ENCODE measurements at regions not wholly inside any gene's neighbourhood (a gene's known extent, or its start where the extent isn't known, plus 50 kb on each side); places are given as distances from the start of the nearest gene placed in this dataset.
A peak's percentile ranks its signal among the peaks of the same experiment; 100 is the strongest.

DNA sequence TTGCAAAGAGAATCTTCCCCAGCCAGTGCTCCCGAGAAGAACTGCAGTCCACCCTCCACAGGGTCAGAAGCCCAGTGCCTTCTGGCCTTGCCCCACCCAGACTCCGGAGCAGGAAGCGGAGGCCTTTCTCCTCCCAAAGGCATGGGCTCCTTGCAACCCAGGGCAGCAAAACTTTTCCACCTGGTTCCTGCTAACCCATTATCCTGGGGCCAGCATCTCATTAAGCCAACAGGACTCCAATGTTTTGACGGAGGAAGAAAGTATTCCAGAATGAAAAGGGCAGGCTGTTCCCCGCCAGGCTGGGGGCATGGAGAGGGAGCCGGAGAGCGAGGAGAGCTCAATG lies 88.1 kb downstream of the RTL6 start:
- H3K4me3 ChIP-seq: no peak overlapping the region
- no peak for DNase-seq (ENCODE audit: low spot score)
- H3K79me2 ChIP-seq (ENCODE audit: low read depth): no peaks in the 10 kb centered on the region
- no peak overlapping the region for H3K27ac ChIP-seq
- Mint-ChIP-seq H3K9me3 (no peaks in the 10 kb centered on the region), H3K27ac (no peak overlapping the region), H3K36me3 (no peaks in the 10 kb centered on the region), H3K4me1 (peaks cover 37% of the 10 kb centered on the region), H3K4me3 (no peak overlapping the region), H3K27me3 (ENCODE audit: insufficient read depth, low read depth) (peaks cover 11% of the 10 kb centered on the region)
- H3K9ac ChIP-seq: no peak overlapping the region
- no peaks in the 10 kb centered on the region for H3F3A ChIP-seq (ENCODE audit: low read depth)
- no peaks in the 10 kb centered on the region for H3K9me3 ChIP-seq (ENCODE audit: low read depth)
- no peaks in the 10 kb centered on the region for H3K36me3 ChIP-seq
- H3K4me1 ChIP-seq: peaks cover 11% of the 10 kb centered on the region
- no peaks in the 10 kb centered on the region for H4K20me1 ChIP-seq (ENCODE audit: low read depth)
- no peaks in the 10 kb centered on the region for H3K27me3 ChIP-seq
- H2AFZ ChIP-seq (replicated peaks): peak overlapping the region; percentile 42
- no peak overlapping the region for H3K4me2 ChIP-seq
- no peak for TF ChIP-seq EZH2 (IDR thresholded peaks at IDR 0.05)
- TF ChIP-seq EZH2phosphoT487 (IDR thresholded peaks at IDR 0.05): no peak
- TF ChIP-seq, protein P1, sequence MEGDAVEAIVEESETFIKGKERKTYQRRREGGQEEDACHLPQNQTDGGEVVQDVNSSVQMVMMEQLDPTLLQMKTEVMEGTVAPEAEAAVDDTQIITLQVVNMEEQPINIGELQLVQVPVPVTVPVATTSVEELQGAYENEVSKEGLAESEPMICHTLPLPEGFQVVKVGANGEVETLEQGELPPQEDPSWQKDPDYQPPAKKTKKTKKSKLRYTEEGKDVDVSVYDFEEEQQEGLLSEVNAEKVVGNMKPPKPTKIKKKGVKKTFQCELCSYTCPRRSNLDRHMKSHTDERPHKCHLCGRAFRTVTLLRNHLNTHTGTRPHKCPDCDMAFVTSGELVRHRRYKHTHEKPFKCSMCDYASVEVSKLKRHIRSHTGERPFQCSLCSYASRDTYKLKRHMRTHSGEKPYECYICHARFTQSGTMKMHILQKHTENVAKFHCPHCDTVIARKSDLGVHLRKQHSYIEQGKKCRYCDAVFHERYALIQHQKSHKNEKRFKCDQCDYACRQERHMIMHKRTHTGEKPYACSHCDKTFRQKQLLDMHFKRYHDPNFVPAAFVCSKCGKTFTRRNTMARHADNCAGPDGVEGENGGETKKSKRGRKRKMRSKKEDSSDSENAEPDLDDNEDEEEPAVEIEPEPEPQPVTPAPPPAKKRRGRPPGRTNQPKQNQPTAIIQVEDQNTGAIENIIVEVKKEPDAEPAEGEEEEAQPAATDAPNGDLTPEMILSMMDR (IDR thresholded peaks at IDR 0.05): no peak

DNA sequence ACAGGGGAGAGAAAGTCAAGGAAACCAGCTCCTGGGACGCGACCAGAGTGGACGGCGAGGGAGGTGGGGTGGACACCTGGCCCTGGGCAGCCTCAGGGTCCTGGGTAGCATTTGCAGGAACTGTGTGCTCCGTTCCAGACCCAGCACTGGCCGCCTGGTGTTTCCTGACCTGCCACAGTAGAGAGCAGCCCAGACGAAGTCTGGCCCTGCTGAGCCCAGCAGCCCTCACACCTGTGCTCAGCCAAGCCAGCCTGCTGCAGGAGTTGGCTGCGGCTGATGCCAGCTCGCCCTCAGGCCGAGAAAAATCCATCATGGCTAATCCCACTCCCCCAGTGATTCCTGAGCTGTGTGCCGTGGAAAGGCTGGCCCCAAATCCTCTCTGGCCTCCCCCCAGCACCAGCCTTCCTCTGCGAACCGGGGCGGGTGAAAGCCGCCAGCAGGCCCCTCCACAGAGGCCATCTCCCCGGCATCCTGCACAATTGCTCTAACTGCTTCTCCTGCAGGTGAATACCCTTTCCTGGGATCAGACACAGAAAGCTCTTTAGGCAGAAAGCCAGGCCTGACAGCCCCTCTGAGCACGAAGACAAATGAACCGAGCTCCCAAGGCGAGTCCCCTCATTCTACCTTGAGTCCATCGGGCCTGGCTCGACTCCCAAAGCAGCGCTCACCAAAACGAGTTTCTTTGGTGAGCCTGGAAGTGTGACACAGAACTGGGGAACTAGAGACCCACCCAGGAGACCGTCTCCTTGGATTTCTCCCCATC lies 88.6 kb downstream of the RTL6 start:
- Mint-ChIP-seq H3K4me1 (peaks cover 37% of the 10 kb centered on the region), H3K27me3 (ENCODE audit: insufficient read depth, low read depth) (peaks cover 11% of the 10 kb centered on the region), H3K36me3 (no peaks in the 10 kb centered on the region), H3K27ac (peak overlapping the region; percentile 76), H3K9me3 (no peaks in the 10 kb centered on the region), H3K4me3 (no peak overlapping the region)
- Histone ChIP-seq H3K4me1 (peaks cover 11% of the 10 kb centered on the region), H3K9ac (no peak overlapping the region), H3K79me2 (ENCODE audit: low read depth) (no peaks in the 10 kb centered on the region), H4K20me1 (ENCODE audit: low read depth) (no peaks in the 10 kb centered on the region), H3K4me2 (no peak overlapping the region), H3K9me3 (ENCODE audit: low read depth) (no peaks in the 10 kb centered on the region), H3K4me3 (no peak overlapping the region), H3K36me3 (no peaks in the 10 kb centered on the region), H3F3A (ENCODE audit: low read depth) (no peaks in the 10 kb centered on the region), H2AFZ (replicated peaks) (peak overlapping the region; percentile 42), H3K27me3 (no peaks in the 10 kb centered on the region), H3K27ac (no peak overlapping the region)
- no peak for DNase-seq (ENCODE audit: low spot score)
- TF ChIP-seq, protein P1 (IDR thresholded peaks at IDR 0.05): no peak
- TF ChIP-seq EZH2phosphoT487 (IDR thresholded peaks at IDR 0.05) (no peak), EZH2 (IDR thresholded peaks at IDR 0.05) (no peak)

DNA sequence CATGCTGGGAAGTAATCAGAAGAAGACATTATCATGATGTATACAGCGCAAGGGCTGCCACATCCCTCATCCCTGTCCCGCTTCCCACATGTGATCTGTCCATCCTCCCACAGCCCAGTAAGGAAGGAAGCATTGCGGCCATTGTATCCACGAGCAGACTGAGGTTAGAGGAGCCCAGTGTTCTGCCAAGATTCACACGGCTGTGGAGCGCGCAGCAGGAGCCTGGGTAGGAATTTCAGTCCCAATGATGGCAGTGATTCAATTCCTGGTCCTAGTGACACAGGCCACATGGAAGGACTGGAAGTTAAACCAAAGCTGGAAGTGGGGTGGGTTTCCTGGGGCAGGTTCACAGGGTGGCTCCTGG lies 89.2 kb downstream of the RTL6 start:
- Mint-ChIP-seq H3K9me3 (no peaks in the 10 kb centered on the region), H3K4me1 (peaks cover 37% of the 10 kb centered on the region), H3K36me3 (no peaks in the 10 kb centered on the region), H3K27me3 (ENCODE audit: insufficient read depth, low read depth) (peaks cover 11% of the 10 kb centered on the region), H3K4me3 (no peak overlapping the region), H3K27ac (peak overlapping the region; percentile 76)
- Histone ChIP-seq H4K20me1 (ENCODE audit: low read depth) (no peaks in the 10 kb centered on the region), H3K4me2 (no peak overlapping the region), H3K4me3 (no peak overlapping the region), H3K27me3 (no peaks in the 10 kb centered on the region), H3K79me2 (ENCODE audit: low read depth) (no peaks in the 10 kb centered on the region), H3K9ac (no peak overlapping the region), H3F3A (ENCODE audit: low read depth) (no peaks in the 10 kb centered on the region), H3K27ac (no peak overlapping the region), H3K36me3 (no peaks in the 10 kb centered on the region), H3K4me1 (peaks cover 11% of the 10 kb centered on the region), H3K9me3 (ENCODE audit: low read depth) (no peaks in the 10 kb centered on the region), H2AFZ (replicated peaks) (no peak overlapping the region)
- no peak for DNase-seq (ENCODE audit: low spot score)
- TF ChIP-seq, protein P1 (IDR thresholded peaks at IDR 0.05): no peak
- TF ChIP-seq EZH2phosphoT487 (IDR thresholded peaks at IDR 0.05) (no peak), EZH2 (IDR thresholded peaks at IDR 0.05) (no peak)

Data from neural progenitor cell (in vitro differentiated cells).